ENCODE measurements at regions not wholly inside any gene's neighbourhood (a gene's known extent, or its start where the extent isn't known, plus 50 kb on each side); places are given as distances from the start of the nearest gene placed in this dataset.

DNA sequence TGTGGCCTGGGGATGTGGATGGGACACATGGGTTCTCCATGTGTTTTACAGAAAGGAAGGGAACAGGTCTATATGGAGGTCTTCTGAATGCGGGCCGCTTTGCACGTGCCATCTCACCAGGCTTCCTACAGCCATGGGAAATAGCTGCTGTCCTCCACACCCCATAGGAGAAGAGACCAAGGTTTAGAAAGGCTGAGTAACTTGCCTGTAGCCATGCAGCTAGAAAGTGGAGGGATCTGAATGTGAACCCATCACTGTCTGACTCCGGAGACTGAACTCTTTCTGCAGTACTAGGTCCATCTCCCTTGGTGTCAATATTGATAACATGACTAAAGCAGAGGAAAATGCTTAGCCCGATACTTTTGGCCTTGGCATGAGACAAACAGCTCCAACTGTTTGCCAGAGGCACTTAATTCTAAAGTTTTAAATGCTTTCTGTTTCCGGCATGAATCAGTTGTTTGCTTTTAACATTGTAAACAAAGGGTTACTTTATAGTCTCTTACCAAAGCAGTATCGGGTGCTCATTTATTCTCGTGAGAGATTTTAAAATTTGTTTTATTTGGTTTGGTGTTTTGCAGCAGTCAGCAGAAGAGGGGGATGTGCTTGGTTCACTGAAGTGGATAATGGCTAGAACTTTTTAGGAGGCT is 64.8 kb upstream of the LOXL4 start:
- no peak for DNase-seq (ENCODE audit: low read depth)

DNA sequence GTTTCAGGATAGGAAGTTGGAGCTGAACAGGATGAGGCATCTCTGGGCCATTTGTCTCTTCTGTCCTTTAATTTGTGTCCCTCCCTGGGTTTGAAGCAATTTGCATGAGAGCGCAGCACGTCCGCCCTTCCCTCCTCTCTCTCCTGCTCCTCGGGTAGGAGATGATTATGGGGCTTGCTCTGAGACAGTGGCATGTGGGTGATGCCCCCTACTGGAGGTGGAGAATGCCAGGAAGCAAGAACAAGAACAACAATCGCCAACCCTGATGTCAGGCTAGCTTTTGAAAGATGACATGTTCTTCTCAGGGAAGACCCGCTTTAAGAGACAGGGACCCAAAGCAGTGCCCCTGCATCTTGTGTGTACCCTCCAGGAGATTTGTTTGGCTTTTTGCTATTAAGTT is 63.9 kb upstream of the LOXL4 start:
- no peak for DNase-seq (ENCODE audit: low read depth)

DNA sequence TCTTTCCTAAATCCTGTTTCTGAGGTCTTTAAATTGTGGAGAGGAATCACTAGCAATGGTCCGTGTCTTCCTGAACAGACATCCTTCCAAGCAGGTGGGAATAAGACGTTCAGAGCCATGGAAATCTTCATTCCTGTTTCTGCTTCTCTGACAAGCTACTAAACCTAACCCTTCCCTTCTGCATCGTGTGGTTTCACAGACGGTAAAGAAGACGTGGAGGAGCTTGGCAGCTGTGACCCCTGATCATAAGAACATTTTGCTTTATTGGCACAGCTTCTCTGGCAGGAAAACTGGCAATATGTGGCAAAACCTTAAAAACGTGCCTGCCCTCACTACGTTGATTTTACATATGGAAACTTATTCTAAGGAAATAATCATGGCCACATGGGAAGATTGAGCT is 63.0 kb upstream of the LOXL4 start:
- DNase-seq (ENCODE audit: low read depth), result no peak

DNA sequence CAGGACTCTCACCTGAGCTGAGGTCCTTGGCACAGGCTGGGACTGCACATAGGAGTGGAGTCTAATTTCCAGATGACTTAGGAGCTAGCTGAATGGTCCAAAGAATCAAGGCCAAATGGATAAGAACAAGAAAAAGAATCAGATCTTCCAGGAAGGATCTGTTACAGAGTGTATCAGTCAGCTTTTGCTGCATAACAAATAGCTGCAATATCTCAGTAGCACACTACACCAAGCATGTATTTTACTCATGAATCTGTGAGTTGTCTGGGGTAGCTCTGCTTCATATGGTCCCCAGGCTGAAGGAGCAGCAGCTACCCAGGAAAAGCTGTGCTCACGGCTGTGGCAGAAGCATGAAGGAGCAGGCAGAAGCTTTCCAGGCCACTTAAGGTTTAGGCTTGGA is 60.6 kb upstream of the LOXL4 start:
- DNase-seq (ENCODE audit: low read depth), result no peak

DNA sequence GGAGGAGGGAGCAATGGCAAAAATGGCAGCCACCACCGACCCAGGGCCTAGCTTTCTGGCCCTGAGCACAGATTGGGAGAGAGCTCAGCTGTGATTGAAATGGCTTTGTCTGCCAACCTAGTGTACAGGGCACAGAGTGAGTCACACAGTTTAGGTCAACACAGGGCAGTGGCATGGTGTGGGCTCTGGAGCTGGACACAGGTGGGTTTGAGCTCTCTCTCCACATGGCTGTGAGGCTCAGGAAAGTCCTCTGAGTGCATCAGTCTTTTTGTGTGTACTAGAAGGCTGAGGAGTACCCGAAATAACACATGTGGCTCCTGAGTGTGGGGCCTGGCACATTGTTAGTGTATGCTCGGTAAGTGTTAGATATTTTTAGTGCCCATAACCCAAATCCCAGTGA is 60.2 kb upstream of the LOXL4 start:
- no peak for DNase-seq (ENCODE audit: low read depth)

DNA sequence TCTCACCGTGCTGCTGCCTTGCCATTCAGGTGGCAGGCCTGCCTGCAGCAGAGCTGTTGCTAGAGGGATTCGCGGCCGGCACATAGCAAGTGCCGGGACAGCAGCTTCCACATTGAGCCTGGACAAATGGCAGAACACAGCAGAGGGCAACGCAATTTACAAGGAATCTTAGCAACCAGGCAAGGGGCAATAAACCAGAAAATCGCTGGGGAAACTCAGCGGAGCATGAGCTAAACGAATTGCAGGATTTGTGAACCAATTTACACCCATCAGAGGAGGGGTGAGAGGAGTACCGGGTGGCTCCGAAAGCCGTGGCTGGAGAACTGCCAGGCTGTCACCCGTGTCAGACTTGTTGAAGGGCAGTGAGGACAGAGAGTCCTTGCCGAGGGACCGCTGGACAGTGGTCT is 58.6 kb upstream of the LOXL4 start:
- no peak for DNase-seq (ENCODE audit: low read depth)

DNA sequence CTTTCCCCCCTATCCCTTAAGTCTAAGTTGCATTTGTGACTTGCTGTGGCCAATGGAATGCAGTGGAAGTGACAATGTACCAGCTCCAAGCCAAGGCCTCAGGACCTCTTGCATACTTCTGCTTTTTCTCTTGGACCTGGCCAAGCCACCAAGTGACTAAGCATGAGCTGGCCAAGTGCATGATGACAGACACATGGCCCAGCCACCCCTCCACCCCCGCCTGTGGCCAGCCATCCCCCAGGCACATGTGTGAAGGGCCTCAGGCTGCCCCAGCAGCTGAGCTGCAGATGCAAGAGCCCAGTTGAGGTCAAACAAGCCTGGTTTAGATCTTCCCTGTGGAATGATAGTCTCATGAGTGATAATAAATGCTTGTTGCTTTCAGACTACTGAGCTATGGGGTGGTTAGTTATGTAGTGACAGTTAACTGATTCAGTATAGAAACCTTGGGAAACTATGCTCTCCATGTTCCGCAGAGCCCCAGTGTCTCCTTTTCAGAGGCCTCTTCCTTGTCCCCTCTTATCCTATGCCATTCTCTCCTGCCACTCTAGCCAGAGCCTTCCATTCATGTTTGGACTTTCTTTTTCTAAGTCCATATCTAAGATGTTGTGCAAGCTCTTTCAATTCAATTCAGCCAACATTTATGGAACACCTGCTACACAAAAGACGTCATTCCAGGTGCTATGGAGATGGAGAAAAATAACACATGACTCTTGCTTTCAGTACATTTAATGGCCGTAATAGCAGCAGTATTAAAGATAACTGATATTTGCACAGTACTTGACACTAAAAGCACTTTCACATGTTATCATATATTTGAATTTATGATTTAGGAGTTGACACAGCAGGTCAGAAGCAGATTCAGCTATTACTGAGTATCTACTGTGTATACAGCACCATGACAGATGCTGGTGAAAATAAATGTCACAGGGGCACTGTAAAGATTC is 55.5 kb upstream of the LOXL4 start:
- DNase-seq (ENCODE audit: low read depth), result peak; percentile 71

DNA sequence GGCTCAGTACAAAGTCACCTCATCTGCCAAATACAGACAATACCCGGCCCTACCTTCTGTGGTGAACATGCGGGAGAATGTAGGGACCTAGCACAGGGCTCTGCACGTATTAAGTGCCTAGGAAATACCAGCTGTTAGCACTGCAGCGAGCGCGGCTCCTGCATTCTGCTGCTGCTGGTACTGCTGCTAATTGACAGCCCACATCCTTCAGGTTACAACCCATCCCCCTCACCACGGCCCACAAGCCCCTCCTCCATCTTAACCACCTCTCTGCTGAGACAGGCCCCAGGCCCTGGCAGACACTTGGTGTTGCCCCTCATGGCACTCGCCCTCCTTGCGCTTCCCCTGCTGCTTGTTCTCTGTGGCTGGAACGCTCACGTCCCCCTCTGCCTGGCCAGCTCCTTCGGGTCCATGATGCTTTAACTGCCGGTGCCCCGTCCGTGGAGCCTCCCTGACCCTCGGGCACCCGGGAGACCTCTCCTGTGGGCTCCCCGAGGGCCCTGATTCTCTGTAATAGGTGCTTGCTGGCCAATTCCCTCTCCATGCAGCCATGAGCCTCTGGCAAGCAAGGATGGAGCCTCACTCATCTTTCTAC is 53.3 kb upstream of the LOXL4 start:
- no peak for DNase-seq (ENCODE audit: low read depth)

DNA sequence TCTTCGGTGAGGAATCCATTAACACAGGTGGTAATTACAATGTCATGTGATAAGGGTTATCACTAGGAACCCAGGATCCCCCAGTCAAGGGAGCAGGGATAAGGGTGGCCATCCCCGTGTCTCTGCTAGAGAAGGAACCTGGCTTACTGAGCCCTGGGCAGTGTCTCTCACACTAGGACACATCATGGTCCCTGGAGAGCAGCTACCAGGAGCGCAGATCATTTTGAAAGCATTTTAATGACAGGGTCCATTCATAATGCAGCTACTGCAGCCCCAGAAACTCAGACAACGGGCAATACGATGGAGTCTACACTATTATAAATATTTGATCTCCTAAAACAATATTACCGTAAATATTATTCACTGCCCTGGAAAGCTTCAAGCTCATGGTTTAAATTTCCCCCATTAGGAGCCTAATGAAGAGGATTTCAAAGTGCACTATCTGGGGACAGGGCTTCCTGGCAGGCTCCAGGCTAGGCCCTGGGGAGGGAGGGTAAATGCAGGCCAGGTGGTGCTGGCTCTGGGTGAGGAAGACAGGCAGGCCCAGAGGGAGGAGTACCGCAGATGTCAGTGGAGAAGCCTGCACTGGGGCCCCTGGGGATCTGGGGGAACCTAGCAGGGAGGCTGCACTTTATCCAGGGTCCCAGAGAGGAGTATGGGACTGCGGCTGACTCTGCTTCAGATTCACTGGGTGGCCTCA is 52.6 kb upstream of the LOXL4 start:
- no peak for DNase-seq (ENCODE audit: low read depth)

DNA sequence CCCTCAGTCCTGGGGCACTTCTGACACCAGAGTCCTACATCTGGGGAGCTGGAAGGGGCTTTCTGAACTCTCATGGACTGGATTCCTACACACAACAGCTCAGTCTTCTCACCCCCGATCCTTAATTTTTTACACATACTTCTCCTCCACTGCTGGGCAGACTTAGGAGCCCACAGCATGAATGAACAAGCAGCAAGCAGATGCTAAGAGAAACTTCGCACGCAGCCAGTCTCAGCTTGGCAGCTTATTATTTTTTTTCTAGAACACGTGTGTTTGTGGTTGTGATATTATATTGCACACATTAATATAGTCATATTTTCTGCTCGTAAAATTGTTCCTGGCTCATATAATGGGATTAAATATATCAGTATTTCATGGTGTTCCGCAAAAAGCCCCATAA is 50.9 kb upstream of the LOXL4 start:
- no peak for DNase-seq (ENCODE audit: low read depth)

Measured in HS-27A (cell line).